GM08714 (cell line): ENCODE measurements at regions not wholly inside any gene's neighbourhood (a gene's known extent, or its start where the extent isn't known, plus 50 kb on each side); places are given as distances from the start of the nearest gene placed in this dataset.

ENCODE experiments used
- H3K4me3 ChIP-seq: fragments of 200-500 bp; sonication (Bioruptor generic); 2 replicates; pipeline ENCODE4 v1.5.1; 2014; ENCODE audit warnings: mild to moderate bottlenecking, low read length, inconsistent platforms
- ZNF274 ChIP-seq: IDR thresholded peaks from 2 replicates; pipeline ENCODE4 v1.6.1; 2012; ENCODE audit warnings: mild to moderate bottlenecking, low read depth, low read length

DNA sequence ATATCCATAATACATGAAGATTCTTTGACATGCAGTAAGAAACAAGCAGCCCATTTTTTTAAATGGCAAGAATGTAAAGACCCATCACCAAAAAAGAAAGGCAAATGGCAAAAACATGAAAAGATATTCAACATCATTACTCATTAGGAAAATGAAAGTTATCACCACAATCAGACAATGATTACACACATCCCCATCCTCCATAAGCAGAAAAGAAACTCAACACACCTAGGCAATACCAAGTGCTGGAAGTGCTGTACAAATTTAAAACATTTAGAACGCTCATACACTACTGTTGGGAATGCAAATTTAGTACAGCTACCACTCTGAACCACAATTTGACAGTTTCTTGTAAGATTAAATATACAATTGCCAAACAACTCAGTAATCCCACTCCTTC, 466.7 kb downstream of the ACTL7B start:
- no peak overlapping the region for H3K4me3 ChIP-seq
- no peak for TF ChIP-seq ZNF274

GRCh38 chr9:108386859-108387384, 468.9 kb downstream of the ACTL7B start:
- TF ChIP-seq ZNF274 = no peak
- H3K4me3 ChIP-seq = no peak overlapping the region

DNA sequence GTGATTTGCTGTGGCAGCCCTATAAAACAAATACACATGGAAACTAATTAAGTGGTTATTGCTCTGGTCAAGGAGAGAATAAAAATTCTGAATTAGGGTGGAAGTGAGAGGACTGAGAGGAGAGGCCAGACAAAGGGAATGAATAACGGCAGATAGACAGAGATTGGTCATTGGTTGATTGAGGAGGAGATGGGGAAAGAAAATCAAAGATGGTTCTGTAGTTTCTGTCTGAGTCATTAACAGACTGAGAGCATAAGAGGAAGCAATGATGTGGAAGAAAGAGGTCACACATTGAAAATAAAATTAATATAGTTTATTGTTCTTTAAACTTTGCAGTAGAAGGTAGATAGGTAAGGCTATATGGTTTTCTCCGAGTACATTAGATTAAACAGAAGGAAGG, 469.8 kb downstream of the ACTL7B start:
- TF ChIP-seq ZNF274 = no peak
- H3K4me3 ChIP-seq = no peak overlapping the region

- no peak overlapping the region for H3K4me3 ChIP-seq
- no peak for TF ChIP-seq ZNF274
Observed at GRCh38 chr9:108383796-108384195, 472.0 kb downstream of the ACTL7B start.

GRCh38 chr9:108382310-108382709, 473.5 kb downstream of the ACTL7B start:
- H3K4me3 ChIP-seq = no peak overlapping the region
- TF ChIP-seq ZNF274 = no peak

DNA sequence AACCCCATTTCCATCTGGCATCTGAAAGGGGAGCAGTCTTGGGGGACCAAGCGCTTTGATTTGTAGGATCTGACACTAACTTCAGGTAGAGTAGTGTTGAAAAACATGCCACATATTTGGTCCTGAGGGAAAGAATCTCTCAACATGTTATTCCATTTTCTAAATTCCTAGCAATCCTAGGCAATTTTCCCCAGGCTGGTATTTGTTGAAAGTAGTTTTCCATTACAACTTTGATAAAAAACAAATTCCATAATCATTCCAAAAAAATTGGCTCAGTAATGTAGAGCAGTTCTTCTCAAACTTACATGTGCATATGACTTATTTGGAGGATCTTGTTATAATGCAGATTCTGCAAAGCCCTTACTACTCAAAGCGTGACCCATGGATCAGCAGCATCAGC, 477.9 kb downstream of the ACTL7B start:
- H3K4me3 ChIP-seq = no peak overlapping the region
- no peak for TF ChIP-seq ZNF274

DNA sequence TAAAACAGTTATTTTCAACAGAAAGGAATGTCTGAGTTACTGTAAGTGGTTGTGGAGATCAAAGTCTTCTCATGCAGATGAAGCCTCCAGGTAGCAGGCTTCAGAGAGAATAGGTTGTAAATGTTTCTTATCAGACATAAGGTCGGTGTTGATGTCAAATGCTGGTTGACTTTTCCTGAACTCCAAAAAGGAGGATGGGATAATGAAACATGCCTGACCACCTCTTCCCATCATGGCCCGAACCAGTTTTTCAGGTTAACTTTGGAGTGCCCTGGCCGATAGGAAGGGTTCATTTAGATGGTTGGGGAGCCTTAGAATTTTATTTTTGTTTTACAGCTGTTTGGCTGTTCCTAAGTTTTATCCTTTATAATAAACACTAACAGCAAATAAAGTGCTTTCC, 478.4 kb downstream of the ACTL7B start:
- TF ChIP-seq ZNF274 = no peak
- H3K4me3 ChIP-seq = no peak overlapping the region

- TF ChIP-seq ZNF274 = no peak
- H3K4me3 ChIP-seq = no peak overlapping the region
Observed at GRCh38 chr9:108376140-108376539, 479.6 kb downstream of the ACTL7B start.

DNA sequence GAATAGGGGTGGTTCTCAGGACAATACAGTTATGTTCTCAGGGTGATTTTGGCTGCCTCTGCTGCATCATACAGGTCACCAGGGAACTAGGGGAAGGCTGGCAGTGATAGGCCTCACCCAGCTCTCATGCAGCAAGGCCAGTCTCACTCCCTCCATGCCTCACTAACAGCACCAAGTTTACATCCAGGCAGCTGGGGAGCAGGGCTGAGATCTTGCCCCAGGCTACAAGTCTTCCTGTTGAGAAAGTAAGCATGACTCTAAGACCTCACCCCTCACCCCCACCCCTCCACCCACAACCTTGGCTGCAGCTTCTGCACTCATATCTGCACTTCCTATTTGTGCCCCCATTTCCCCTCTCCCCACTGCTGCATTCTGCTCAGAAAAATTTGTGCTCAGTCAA, 481.2 kb downstream of the ACTL7B start:
- H3K4me3 ChIP-seq = no peak overlapping the region
- no peak for TF ChIP-seq ZNF274

GRCh38 chr9:108367188-108367587, 488.6 kb downstream of the ACTL7B start:
- no peak overlapping the region for H3K4me3 ChIP-seq
- TF ChIP-seq ZNF274 = no peak

GRCh38 chr9:108363311-108363710, 492.5 kb downstream of the ACTL7B start:
- TF ChIP-seq ZNF274 = no peak

DNA sequence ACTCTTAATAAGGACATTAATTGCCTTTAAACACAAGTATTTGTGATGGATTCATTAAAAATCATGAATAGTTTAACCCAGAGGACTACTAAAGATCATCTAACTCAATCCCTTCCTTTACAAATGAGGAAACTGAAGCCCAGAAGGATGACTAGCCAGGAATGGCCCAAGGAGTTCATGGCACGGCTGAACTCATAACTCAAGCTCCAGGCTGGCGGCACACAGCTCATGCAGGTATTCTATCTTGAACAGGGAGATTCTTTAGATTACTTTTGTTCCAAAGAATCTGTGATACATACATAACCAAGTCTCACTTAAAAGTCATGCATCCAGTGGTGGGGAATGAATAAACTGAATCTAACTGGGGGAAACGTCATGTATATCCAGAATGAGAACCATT, 495.5 kb downstream of the ACTL7B start:
- no peak for TF ChIP-seq ZNF274

More at GRCh38 chr9:108363311-108363710, 492.5 kb downstream of the ACTL7B start:
- no peak overlapping the region for H3K4me3 ChIP-seq

GRCh38 chr9:108356806-108357205, 499.0 kb downstream of the ACTL7B start:
- TF ChIP-seq ZNF274 = no peak
- H3K4me3 ChIP-seq = no peak overlapping the region

More for the DNA sequence above, 495.5 kb downstream of the ACTL7B start:
- H3K4me3 ChIP-seq = no peak overlapping the region

DNA sequence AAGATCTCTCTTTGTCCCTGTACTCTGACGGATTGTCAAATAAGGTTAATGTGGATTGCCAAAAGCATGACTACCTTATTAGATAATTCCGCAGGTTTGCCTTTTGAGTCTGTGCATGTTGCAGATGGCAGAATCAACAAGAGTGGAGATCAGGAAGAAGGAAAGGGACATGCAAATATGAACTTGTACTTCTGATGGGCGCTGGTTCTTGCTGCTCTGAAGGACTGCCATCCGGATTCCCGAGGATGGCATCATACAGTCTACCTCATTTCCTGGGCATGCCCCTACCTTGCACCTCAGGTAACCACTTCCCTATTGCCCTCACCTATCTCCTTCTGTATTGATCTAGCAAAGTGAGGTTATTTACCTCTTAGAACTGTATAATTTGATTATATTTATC, 504.2 kb downstream of the ACTL7B start:
- TF ChIP-seq ZNF274 = no peak
- no peak overlapping the region for H3K4me3 ChIP-seq

DNA sequence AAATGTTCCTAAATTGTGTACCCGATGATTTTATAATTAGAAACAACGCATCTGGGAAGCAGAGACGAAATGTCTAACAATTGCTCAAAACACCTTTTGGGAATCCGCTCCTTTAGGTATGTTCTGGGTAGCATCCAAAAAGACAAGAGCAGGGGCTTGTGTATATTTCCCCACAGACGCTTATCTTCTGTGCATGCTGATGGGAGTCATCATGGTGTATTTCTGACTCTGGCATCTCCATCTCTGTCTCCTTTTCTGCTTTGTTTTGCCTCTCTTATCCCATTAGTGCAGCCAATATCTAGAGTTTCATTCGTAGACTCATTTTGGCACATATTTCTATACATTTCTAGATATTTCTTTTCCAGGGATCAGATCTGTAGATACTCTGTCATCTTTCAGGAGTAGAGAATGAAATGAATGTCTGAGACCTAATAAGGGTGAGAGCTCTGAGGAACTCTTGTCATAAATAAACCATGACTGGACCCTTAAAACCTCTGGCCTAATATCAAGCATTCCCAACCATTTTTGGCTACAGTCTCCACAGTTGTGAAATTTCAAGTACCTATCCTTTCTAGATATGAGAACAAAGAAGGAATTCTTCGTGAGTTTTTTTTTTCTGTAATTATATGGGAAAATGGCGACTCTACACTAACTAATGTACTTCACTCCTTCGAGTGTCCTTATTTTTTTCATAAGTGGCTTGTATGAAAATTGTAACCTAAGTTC, 508.2 kb downstream of the ACTL7B start:
- TF ChIP-seq ZNF274 = no peak
- no peak overlapping the region for H3K4me3 ChIP-seq

- no peak for TF ChIP-seq ZNF274
- no peak overlapping the region for H3K4me3 ChIP-seq
Observed at GRCh38 chr9:108345826-108346225, 510.0 kb downstream of the ACTL7B start.
